PC-3 (cell line): ENCODE measurements at regions not wholly inside any gene's neighbourhood (a gene's known extent, or its start where the extent isn't known, plus 50 kb on each side); places are given as distances from the start of the nearest gene placed in this dataset.

Source experiments
- CTCF ChIP-seq: fragments of 300-600 bp; sonication (generic); conservative IDR thresholded peaks from 2 replicates; pipeline ENCODE4 v1.5.1; 2017; ENCODE audit warnings: antibody characterized with exemption, low read depth, mild to moderate bottlenecking, low read length
- EZH2 ChIP-seq: fragments of 300-600 bp; sonication (generic); IDR thresholded peaks from one replicate; pipeline ENCODE4 v1.6.1; 2017; ENCODE audit warnings: antibody characterized with exemption, mild to moderate bottlenecking, low read length; ENCODE audit not compliant: unreplicated experiment

DNA sequence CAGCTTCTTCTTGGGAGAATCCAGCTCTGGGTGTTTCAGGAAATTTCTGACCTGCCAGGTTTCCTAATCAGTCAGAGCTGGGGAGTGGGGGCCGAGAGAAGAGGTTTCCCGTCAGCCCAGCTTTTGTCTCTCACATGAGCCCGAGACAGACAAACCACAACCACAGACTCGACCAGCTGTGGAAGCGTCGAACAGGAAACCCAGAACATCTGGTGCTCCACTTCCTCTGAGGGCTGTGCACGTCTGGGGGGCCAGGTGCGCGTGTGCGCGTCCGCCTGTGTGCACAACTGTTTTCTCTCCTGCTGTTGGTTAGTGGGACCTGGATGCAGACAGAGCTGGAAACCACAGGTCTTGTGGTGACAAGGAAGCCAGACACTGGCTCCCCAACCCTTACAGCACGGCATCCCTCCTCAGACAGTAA is 113.0 kb upstream of the SLC25A33 start:
- TF ChIP-seq EZH2, result no peak
- TF ChIP-seq CTCF, result no peak
